ENCODE measurements at regions not wholly inside any gene's neighbourhood (a gene's known extent, or its start where the extent isn't known, plus 50 kb on each side); places are given as distances from the start of the nearest gene placed in this dataset.

DNA sequence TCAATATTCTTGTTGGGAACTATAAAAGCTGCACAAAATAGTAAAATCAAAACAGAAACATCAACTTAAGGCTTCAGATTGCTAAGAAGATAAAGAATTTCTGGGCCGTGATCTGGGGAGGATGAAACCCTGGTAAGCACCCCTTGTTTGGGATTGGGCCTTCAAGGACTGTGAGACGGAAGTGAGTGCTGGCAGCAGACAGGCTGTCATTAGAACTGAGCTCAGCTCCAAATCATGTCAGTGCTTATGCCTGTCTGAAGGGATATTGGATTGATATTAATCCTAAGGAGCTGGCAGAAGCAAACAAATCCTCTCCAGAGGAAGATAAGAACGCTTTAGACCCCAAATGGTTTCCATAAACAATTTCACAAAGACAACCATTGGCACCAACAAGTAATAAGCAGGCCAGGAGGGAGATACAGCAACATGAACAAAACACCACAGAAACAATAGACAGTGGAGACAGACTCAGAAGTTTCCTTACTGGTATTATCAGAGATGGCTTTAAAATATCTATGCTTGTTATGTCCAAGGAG, 72.6 kb upstream of the CTXND1 start:
- TF ChIP-seq, protein P1, sequence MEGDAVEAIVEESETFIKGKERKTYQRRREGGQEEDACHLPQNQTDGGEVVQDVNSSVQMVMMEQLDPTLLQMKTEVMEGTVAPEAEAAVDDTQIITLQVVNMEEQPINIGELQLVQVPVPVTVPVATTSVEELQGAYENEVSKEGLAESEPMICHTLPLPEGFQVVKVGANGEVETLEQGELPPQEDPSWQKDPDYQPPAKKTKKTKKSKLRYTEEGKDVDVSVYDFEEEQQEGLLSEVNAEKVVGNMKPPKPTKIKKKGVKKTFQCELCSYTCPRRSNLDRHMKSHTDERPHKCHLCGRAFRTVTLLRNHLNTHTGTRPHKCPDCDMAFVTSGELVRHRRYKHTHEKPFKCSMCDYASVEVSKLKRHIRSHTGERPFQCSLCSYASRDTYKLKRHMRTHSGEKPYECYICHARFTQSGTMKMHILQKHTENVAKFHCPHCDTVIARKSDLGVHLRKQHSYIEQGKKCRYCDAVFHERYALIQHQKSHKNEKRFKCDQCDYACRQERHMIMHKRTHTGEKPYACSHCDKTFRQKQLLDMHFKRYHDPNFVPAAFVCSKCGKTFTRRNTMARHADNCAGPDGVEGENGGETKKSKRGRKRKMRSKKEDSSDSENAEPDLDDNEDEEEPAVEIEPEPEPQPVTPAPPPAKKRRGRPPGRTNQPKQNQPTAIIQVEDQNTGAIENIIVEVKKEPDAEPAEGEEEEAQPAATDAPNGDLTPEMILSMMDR (IDR thresholded peaks at IDR 0.05) = no peak
- TF ChIP-seq POLR2AphosphoS5 (IDR thresholded peaks at IDR 0.05; ENCODE audit: low read depth, low read length) (no peak), TCF7L2 (IDR thresholded peaks at IDR 0.05; ENCODE audit: low read depth, low read length) (no peak), SIN3A (IDR thresholded peaks at IDR 0.05; ENCODE audit: borderline replicate concordance, insufficient read depth, low read depth, low read length) (no peak)

Data from Panc1 (cell line).